ENCODE measurements at regions not wholly inside any gene's neighbourhood (a gene's known extent, or its start where the extent isn't known, plus 50 kb on each side); places are given as distances from the start of the nearest gene placed in this dataset.

- CTCF ChIA-PET: no interaction called here
- ATAC-seq (ENCODE audit: poor library complexity) (no peak), DNase-seq (no peak)
These were observed 56.2 kb upstream of the ROCK1 start for GRCh38 chr18:21167641-21168377.

GRCh38 chr18:21168880-21169279 lies 57.3 kb upstream of the ROCK1 start:
- Mint-ChIP-seq H3K36me3 (ENCODE audit: low read depth) (no peaks in the 10 kb centered on the region), H3K4me1 (ENCODE audit: low read depth) (no peaks in the 10 kb centered on the region), H3K4me3 (no peak overlapping the region), H3K27ac (no peak overlapping the region), H3K27me3 (peaks cover 4% of the 10 kb centered on the region), H3K9me3 (no peaks in the 10 kb centered on the region)
- no peak overlapping the region for H3K4me3 ChIP-seq (ENCODE audit: low read length)
- TF ChIP-seq CTCF (IDR thresholded peaks at IDR 0.05): no peak
- no peaks in the 10 kb centered on the region for H3K27me3 ChIP-seq (ENCODE audit: control insufficient read depth in 1 of 2, insufficient read depth in 2 of 2, low read length in 2 of 2)
- ChIA-PET POLR2A (no interaction called here), CTCF (no interaction called here)
- H3K27ac ChIP-seq (ENCODE audit: low read depth in 1 of 2, low read length in 2 of 2): no peak overlapping the region
- DNase-seq (no peak), ATAC-seq (ENCODE audit: poor library complexity) (no peak)
- no peaks in the 10 kb centered on the region for H3K36me3 ChIP-seq (ENCODE audit: insufficient read depth, low read length)
- H3K9me3 ChIP-seq (ENCODE audit: control insufficient read depth in 1 of 2, insufficient read depth in 1 of 2, low read length in 2 of 2): no peaks in the 10 kb centered on the region
- no peaks in the 10 kb centered on the region for H3K4me1 ChIP-seq (ENCODE audit: insufficient read depth, low read length)
- intact Hi-C loops (cut with DNase I, micrococcal nuclease): no loop called here

More at GRCh38 chr18:21167641-21168377, 56.2 kb upstream of the ROCK1 start:
- Mint-ChIP-seq H3K4me3 (no peak overlapping the region), H3K27ac (no peak overlapping the region), H3K4me1 (ENCODE audit: low read depth) (no peaks in the 10 kb centered on the region), H3K36me3 (ENCODE audit: low read depth) (no peaks in the 10 kb centered on the region), H3K27me3 (peaks cover 4% of the 10 kb centered on the region), H3K9me3 (no peaks in the 10 kb centered on the region)
- no peaks in the 10 kb centered on the region for H3K27me3 ChIP-seq (ENCODE audit: control insufficient read depth in 1 of 2, insufficient read depth in 2 of 2, low read length in 2 of 2)
- POLR2A ChIA-PET: no interaction called here
- H3K36me3 ChIP-seq (ENCODE audit: insufficient read depth, low read length): no peaks in the 10 kb centered on the region
- no peaks in the 10 kb centered on the region for H3K9me3 ChIP-seq (ENCODE audit: control insufficient read depth in 1 of 2, insufficient read depth in 1 of 2, low read length in 2 of 2)
- H3K4me3 ChIP-seq (ENCODE audit: low read length): no peak overlapping the region
- no peak for TF ChIP-seq CTCF (IDR thresholded peaks at IDR 0.05)
- H3K27ac ChIP-seq (ENCODE audit: low read depth in 1 of 2, low read length in 2 of 2): no peak overlapping the region
- intact Hi-C loops (cut with DNase I, micrococcal nuclease): no loop called here
- H3K4me1 ChIP-seq (ENCODE audit: insufficient read depth, low read length): no peaks in the 10 kb centered on the region

GRCh38 chr18:21177822-21178221 lies 64.2 kb upstream of the GREB1L start:
- intact Hi-C loops (cut with DNase I, micrococcal nuclease): loop anchor here in 1 of 2 experiments (10.0 kb wide), 1 partner anchor 203 kb away; no protein-coding TSS in a partner anchor
- ATAC-seq (ENCODE audit: poor library complexity): no peak
- CTCF ChIA-PET: no interaction called here

More at GRCh38 chr18:21177822-21178221, 64.2 kb upstream of the GREB1L start:
- no peaks in the 10 kb centered on the region for H3K9me3 Mint-ChIP-seq
- H3K27ac ChIP-seq (ENCODE audit: low read depth in 1 of 2, low read length in 2 of 2): no peak overlapping the region
- H3K4me3 Mint-ChIP-seq: no peak overlapping the region
- H3K27ac Mint-ChIP-seq: no peak overlapping the region
- H3K36me3 Mint-ChIP-seq (ENCODE audit: low read depth): no peaks in the 10 kb centered on the region
- no peaks in the 10 kb centered on the region for H3K4me1 ChIP-seq (ENCODE audit: insufficient read depth, low read length)
- DNase-seq: no peak
- no peaks in the 10 kb centered on the region for H3K36me3 ChIP-seq (ENCODE audit: insufficient read depth, low read length)
- H3K27me3 Mint-ChIP-seq: no peaks in the 10 kb centered on the region
- no peaks in the 10 kb centered on the region for H3K9me3 ChIP-seq (ENCODE audit: control insufficient read depth in 1 of 2, insufficient read depth in 1 of 2, low read length in 2 of 2)
- H3K4me1 Mint-ChIP-seq (ENCODE audit: low read depth): peaks cover 6% of the 10 kb centered on the region
- H3K27me3 ChIP-seq (ENCODE audit: control insufficient read depth in 1 of 2, insufficient read depth in 2 of 2, low read length in 2 of 2): no peaks in the 10 kb centered on the region
- no peak for TF ChIP-seq CTCF (IDR thresholded peaks at IDR 0.05)
- POLR2A ChIA-PET: no interaction called here
- no peak overlapping the region for H3K4me3 ChIP-seq (ENCODE audit: low read length)
